Suppressor macrophage (primary cell): ENCODE measurements at regions not wholly inside any gene's neighbourhood (a gene's known extent, or its start where the extent isn't known, plus 50 kb on each side); places are given as distances from the start of the nearest gene placed in this dataset.
"Not testable (repeated sequence)": the region's sequence is repeated elsewhere in the genome, so short reads cannot be mapped to it uniquely, and the experiment has no call there.

Experiments used
- DNase-seq, 4 experiments: peaks; one replicate each; pipeline ENCODE4 v3.0.0-alpha.2; 2020 to 2022

DNA sequence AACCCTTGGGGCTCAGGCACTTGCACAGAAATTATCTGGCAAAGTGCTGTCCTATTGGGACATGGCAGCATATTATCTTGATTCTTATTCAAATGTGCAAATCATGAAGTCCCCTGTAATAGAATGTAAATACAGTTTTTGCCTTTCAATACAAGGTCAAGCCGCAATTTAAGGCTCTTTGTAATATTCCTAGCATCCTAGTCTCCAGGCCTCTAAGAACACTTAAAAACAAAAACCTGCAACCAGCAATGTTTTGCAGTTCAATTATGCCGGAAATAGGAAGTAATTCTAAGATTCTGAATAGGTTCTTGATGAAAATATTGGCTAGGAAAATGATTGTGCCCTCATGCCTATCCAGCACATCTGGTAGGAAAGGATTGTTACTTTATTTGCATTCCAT, 197.2 kb upstream of the IRAK1BP1 start:
- no peak for DNase-seq

DNA sequence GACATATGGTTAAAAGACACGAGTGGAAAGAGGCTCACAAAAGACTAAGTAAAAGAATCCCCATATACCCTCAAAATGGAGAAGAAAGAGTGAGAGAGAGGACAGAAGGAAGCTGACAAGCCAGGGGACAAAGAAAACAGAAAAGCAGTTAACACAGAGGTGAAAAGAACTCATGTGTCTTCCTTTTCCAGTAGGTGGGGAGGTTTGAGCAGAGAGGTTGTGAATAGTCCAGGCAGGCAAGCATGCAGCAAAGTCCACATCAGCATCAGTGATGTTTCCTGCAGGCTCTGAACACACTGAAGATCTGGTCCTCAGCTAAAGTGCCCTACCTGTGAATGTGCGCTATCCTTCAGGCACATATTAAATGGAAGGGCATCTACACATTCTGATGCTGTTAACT, 196.5 kb upstream of the IRAK1BP1 start:
- DNase-seq = no peak

DNA sequence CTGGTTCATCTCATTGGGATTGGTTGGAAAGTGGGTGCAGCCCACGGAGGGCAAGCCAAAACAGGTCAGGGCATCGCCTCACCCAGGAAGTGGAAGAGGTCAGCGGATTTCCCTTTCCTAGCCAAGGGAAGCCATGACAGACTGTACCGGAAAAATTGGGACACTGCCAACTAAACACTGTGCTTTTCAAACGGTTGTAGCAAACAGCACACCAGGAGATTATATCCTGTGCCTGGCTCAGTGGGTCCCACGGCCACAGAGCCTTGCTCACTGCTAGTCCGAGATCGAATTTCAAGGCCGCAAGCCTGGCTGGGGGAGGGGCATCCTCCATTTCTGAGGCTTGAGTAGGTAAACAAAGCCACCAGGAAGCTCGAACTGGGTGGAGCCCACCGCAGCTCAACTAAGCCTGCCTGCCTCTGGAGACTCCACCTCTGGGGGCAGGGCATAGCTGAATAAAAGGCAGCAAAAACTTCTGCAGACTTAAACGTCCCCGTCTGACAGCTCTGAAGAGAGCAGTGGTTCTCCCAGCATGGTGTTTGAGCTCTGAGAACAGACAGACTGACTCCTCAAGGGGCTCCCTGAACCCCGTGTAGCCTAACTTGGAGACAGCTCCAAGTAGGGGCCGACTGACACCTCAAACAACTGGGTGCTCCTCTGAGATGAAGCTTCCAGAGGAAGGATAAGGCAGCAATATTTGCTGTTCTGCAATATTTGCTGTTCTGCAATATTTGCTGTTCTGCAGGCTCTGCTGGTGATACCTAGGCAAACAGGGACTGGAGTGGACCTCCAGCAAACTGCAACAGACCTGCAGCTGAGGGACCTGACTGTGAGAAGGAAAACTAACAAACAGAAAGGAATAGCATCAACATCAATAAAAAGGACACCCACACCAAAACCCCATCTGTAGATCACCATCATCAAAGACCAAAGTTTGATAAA, 191.0 kb upstream of the IRAK1BP1 start:
- not testable (repeated sequence) for DNase-seq

DNA sequence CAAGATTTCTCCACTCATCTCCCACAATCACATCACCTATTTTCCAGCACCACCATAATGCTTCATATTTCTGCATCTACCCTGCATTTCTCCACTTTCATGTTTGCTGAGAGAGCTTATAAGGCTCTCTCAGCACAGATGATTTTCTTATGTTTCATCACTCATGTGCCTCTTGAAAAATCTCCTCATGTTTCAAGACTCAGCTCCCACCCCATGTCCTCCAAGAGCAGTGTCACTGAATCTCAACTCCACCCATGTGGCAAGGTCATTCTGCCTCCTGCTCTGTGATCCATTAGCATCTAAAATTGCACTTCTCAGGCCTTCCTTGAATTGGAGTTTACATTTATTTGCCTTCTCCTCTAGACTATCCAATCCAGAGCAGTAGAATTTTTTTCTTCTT, 178.7 kb upstream of the IRAK1BP1 start:
- no peak for DNase-seq

DNA sequence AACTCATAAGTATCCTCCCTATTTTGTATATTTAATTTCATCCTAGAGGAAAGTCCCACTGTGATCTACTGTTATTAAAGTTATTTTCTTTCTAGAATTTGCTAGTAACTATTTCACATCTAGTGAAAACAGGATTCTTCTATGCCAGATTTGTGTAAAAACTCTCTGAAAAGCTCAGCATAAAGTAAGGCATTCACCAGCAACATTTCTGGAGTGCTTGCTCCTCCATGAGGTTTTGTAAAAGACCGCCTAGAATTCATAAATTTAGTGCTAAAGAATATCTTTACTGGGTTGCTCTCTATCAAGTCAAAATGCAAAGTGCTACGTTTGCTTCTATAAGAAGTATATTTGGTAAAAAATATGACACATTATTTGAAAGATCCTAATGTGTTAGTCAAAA, 173.5 kb upstream of the IRAK1BP1 start:
- DNase-seq = no peak

DNA sequence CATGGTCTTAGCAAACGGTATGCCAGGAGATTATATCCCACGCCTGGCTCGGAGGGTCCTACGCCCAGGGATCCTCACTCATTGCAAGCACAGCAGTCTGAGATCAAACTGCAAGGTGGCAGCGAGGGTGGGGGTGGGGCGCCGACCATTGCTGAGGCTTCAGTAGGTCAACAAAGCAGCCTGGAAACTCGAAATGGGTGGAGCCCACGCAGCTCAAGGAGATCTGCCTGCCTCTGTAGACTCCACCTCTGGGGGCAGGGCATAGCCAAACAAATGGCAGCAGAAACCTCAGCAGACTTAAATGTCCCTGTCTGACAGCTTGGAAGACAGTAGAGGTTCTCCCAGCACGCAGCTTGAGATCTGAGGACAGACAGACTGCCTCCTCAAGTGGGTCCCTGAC, 172.7 kb upstream of the IRAK1BP1 start:
- DNase-seq = not testable (repeated sequence)

DNA sequence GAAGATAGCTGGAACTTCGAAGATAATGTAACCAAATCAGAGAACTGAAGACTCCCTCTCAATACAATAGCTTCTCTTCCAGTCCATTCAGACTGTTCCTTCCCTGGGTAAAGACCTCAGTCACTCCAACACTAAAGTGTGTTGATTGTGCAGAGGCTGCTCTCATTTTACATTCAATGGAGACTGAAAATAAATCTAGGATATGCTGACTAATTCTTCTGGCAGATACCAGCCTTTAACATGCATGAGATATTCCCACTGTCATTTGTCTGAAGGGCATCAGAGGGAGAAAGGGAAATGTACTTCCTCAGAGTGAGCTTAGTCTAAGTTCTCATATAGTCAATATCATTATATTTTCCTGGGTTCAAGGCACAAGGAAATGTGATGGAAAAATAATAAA, 166.4 kb upstream of the IRAK1BP1 start:
- DNase-seq = no peak

DNA sequence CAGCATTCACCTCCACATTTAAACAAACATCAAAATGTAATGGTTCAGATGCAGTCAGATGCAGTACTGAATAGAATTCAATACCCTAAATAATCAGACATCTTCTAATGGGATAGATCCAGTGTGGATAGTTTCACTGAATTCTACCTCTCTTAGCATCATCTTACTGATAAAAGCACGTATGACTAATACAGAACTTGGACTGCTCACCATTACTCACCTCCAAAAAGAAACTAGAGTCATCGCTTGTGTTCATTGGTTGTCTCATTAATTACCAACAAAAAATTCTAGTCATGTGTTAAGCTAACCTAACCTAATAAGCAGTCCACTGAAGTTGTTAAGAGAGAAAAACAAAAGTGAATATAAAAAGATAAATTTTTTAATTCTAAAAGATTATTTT, 165.9 kb upstream of the IRAK1BP1 start:
- DNase-seq = no peak

DNA sequence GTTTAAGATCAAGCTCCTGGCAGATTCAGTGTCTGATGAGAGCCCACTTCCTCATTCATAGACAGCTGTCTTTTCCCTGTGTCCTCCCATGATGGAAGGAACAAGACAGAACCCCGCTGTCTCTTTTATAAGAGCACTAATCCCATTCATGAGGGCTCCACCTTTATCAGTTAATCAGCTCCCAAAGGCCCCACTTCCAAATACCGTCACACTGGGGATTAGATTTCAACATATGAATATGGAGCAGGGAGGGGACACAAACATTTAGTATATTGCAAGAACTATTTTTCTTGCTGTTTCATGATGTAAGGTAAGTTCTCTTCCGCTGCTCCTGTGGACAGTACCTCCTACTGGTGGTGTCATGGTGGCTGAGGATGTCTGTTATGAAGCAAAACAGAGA, 158.3 kb upstream of the IRAK1BP1 start:
- DNase-seq = no peak

DNA sequence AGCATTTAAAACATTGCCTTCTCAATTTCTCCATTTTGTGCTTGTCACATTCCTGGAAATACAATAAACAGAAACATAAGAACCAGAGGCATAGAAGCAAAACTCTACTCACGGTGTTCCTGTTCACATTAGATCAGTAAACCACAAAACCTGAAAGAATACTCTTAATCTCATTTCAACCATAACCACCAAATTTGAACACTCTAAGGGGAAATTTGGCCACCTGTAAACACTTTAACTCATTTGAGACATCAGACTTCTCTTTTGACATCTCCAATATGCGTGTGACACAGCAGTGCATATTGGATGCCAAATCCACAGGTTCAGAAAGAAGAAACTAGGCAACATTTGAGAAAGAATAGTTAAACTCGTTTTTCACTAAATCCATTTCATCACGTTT, 153.8 kb upstream of the IRAK1BP1 start:
- DNase-seq = no peak

DNA sequence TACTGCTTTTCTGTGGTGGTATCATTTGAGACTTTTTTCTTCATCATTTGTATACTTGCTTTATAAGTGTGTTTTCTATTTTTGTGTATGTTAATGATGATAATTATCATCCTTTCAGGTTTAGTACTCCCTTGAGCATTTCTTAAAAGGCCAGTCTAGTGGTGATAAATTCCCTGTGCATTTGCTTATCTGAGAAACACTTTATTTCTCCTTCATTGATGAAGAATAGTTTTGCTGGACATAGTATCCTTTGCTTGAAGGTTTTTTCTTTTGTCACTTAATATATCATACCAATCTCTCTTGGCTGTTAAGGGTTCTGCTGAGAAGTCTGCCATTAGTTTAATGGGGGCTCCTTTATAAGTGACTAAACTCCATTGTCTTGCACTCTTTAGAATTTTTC, 123.2 kb upstream of the IRAK1BP1 start:
- no peak for DNase-seq

DNA sequence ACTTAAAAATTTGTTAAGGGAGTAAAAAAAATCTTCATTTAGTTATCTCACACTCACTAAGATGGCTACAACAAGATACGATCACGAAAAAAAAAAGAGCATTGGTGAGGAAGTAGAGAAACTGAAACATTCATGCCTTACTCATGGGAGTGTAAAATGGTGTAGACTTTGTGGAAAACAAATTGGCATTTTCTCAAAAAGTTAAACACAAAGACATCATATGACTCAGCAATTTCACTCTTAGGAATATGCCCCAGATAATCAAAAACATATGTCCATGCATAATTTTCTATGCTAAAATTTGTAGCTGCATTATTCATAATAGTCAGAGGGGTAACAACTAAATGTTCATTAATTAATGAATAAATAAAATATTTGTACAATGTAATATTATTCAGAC, 120.9 kb upstream of the IRAK1BP1 start:
- DNase-seq = no peak

DNA sequence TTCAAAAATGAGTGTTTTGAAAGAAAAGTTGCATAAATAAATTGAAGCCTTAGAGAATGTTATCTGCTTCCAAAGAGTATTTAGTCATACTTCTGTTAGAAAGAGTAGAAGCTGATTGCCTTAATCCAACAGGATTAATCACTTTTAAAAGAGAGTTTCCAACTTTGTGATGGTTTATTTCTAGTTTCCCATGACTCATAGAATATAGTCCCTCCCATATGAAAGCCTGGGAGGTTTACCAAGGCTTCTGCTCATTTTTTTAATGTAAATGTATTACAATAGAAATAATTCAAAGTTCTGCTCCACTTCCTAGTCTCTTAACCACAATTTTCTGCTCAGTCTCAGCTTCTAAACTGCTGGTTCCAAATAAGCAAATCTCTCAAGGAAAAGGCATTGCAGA, 118.0 kb upstream of the IRAK1BP1 start:
- no peak for DNase-seq

DNA sequence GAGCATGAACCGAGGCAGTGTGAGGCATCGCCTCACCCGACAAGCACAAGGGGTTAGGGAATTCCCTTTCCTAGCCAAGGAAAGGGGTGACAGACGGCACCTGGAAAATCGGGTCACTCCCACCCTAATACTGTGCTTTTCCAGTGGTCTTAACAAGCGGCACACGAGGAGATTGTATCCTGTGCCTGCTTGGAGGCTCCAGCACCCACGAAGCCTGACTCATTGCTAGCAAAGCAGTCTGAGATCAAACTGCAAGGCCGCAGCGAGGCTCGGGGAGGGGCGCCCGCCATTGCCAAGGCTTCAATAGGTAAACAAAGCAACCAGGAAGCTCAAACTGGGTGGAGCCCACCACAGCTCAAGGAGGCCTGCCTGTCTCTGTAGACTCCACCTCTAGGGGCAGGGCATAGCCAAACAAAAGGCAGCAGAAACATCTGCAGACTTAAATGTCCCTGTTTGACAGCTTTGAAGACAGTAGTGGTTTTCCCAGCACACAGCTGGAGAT, 109.0 kb upstream of the IRAK1BP1 start:
- DNase-seq = not testable (repeated sequence)

DNA sequence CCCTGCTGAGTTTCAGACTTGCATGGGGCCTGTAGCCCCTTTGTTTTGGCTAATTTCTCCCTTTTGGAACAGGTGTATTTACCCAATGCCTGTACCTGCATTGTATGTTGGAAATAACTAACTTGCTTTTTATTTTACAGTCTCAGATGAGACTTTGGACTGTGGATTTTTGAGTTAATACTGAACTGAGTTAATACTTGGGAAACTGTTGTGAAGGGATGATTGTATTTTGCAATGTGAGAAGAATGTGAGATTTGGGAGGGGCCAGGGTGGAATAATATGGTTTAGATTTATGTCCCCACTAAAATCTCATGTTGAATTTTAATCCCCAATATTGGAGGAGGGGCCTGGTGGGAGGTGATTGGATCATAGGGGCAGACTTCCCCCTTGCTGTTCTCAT, 99.1 kb upstream of the IRAK1BP1 start:
- no peak for DNase-seq

DNA sequence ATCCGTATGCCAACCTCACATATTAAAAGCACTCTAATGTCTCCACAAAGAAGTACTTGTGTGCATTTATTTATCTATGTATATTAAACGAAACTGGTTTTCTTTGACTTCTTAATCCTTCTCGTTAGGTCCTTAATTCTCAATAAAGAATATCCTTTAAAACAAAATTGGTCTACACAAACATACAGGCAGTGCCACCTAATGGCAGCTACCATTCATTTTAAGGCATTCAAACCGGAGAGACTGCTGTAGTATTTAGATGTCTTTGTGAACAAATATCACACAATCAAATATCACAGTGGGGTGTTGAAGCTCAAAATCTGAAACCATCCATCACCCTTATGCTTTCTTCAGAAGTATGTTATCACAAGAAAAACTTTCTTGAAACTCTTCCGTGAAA, 96.6 kb upstream of the IRAK1BP1 start:
- DNase-seq = no peak

DNA sequence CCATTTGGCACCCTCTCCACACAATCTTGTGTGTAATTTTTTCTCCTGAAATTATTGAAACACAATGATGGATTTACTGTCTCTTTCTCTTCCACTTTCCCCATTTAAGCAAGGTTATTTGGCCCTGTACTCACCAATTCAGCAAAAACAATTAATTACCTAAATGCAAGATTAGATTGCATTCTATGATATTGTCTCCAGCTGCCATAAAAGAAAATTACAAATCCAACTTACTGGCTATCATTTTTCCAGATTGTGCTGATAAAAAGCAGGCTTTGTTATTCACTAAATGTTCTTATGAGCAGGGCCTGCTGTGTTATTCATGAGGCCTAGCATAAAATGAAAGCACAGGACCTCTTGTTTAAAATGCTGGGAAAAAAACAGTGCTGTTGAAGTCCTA, 95.8 kb upstream of the IRAK1BP1 start:
- DNase-seq = no peak

DNA sequence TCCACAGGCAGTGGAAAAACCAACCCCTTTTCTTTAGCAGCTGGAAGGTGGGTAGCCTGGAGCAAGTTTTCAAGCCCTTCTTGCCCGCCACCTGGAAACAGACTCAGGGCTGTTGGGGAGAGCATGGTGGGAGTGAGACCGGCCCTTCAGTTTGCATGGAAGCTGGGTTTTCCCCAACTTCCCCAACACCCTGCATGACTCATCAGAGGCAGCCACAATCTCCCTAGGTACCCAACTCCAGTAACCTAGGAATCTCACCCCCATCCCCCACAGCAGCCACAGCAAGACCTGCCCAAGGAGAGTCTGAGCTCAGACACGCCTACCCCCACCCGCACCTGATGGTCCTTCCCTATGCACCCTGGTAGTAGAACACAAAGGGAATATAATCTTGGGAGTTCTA, 86.3 kb upstream of the IRAK1BP1 start:
- no peak for DNase-seq

DNA sequence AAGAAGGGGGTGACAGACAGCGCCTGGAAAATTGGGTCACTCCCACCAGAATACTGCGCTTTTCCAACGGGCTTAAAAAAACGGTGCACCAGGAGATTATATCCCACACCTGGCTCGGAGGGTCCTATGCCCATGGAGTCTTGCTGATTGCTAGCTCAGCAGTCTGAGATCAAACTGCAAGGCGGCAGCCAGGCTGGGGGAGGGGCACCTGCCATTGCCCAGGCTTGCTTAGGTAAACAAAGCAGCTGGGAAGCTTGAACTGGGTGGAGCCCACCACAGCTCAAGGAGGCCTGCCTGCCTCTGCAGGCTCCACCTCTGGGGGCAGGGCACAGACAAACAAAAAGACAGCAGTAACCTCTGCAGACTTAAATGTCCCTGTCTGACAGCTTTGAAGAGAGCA, 84.0 kb upstream of the IRAK1BP1 start:
- not testable (repeated sequence) for DNase-seq

DNA sequence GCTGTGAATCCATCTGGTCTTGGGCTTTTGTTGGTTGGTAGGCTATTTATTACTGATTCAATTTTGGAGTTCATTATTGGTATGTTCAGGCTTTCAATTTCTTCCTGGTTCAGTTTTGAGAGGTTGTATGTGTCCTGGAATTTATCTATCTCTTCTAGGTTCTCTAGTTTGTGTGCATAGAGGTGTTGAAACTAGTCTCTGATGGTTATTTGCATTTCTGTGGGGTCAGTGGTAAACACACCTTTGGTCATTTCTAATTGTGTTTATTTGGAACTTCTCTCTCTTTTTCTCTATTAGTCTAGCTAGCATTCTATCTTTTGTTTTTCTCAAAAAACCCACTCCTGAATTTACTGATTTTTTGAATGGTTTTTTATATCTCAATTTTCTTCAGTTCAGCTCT, 70.1 kb upstream of the IRAK1BP1 start:
- DNase-seq = no peak

DNA sequence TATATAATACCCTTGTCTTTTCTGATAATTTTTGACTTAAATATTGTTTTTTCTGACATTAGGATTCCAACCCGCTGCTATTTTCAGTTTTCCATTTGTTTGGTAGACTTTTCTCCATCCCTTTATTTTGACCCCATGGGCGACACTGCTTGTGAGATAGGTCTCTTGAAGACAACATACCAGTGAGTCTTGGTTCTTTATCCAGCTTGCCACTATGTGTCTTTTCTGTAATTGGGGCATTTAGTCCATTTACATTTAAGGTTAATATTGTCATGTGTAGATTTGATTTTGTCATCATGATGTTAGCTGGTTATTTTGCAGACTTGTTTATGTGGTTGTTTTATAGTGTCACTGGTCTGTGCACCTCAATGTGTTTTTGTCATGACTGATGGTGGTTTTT, 67.7 kb upstream of the IRAK1BP1 start:
- DNase-seq = no peak

DNA sequence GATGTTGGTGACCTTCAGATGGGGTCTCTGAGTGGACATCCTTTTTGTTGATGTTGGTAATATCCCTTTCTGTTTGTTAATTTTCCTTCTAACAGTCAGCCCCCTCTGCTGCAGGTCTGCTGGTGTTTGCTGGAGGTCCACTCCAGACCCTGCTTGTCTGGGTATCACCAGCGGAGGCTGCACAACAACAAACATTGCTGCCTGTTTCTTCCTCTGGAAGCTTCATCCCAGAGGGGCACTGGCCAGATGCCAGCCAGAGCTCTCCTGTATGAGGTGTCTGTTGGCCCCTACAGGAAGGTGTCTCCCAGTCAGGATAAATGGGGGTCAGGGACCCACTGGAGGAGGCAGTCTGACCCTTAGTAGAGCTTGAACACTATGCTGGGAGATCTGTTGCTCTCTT, 60.6 kb upstream of the IRAK1BP1 start:
- DNase-seq = not testable (repeated sequence)

DNA sequence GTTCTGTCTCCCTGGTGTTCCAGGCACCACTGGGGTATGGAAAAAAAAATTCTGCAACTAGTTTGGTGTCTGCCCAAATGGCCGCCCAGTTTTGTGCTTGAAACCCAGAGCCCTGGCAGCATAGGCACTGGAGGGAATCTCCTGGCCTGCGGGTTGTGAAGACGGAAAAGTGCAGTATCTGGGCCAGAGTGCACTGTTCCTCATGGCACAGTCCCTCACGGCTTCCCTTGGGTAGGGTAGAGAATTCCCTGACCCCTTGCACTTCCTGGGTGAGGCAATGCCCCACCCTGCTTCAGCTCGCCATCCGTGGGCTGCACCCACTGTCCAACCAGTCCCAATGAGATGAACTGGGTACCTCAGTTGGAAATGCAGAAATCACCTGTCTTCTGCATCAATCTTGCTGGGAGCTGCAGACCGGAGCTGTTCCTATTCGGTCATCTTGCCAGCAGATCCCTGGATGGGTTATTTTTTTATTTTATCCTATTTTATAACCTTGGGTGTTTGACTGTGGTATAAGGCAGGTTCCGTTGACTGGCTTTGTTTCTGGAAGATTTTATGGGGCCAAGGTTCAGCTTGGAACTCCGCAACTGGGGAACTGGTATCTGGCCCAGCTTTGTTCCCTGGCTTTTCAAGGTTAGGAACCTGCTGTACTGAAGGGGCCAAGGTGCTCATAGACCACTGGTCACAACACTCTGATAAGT, 59.5 kb upstream of the IRAK1BP1 start:
- DNase-seq = not testable (repeated sequence)

DNA sequence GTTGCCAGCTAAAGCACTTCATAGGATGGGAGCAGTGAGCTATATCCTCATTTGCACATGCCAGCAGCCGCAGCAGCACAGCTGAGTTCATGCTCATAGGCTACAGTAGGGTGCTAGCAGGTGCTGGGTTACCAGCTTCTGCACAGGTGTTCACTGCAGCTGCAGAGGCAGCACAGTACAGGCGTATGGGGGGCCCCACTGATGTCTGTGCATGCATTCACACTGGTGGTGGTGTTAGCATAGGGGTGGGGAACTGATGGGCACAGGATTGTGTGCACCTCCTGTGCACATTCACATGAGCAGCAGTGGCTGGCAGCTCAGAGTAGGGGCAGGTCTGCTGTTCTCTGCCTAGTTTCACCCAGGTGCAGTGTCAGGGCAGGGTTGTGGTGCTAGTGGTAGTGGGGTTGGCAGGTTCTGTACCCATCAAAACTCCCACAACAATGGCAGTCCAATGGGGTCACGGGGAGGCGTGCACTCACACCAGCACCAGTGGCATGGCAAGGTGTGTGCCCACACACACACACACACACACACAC, 58.9 kb upstream of the IRAK1BP1 start:
- no peak for DNase-seq
